IMR-90 (cell line): ENCODE measurements at regions not wholly inside any gene's neighbourhood (a gene's known extent, or its start where the extent isn't known, plus 50 kb on each side); places are given as distances from the start of the nearest gene placed in this dataset.

ENCODE experiments used
- ATAC-seq: fragments of 200-7000 bp; cut with Tn5 transposase; 2 replicates; pipeline ENCODE4 v1.9.1; 2020; ENCODE audit warnings: low read depth, mild to moderate bottlenecking, moderate library complexity
- BruUV-seq: library from RNA; stranded (reverse); fragments of 400-500 nt; replicated peaks from 2 replicates; lab custom pipeline; 2021; lab: Mats Ljungman, UMichigan
- CTCF ChIA-PET: fragments of 300-600 bp; formaldehyde crosslinking; extraction: SDS; loops from one replicate; lab custom pipeline; 2021; ENCODE audit warnings: antibody characterized with exemption; lab: Yijun Ruan, JAX
- POLR2A ChIA-PET: fragments of 300-600 bp; sonication (Branson Sonifier 250); formaldehyde crosslinking; loops from one replicate; lab custom pipeline; 2022; ENCODE audit warnings: antibody characterized with exemption; ENCODE audit not compliant: unreplicated experiment; lab: Charles Lee
- DNase-seq: peaks from one replicate; pipeline ENCODE4 v3.0.0; 2013
- H2AFZ ChIP-seq: replicated peaks from 2 replicates; pipeline ENCODE3; 2013; ENCODE audit warnings: low read length, mild to moderate bottlenecking; ENCODE audit not compliant: poor library complexity
- H2AK5ac ChIP-seq: 2 replicates; pipeline ENCODE4 v1.6.1; 2013; ENCODE audit warnings: low read depth, low read length, inconsistent platforms
- H2AK9ac ChIP-seq: replicated peaks from 2 replicates; pipeline ENCODE3; 2013; ENCODE audit warnings: mild to moderate bottlenecking, low read depth, low read length, moderate library complexity; ENCODE audit not compliant: poor library complexity
- H2BK120ac ChIP-seq: 2 replicates; pipeline ENCODE4 v1.6.1; 2013; ENCODE audit warnings: low read depth, low read length, inconsistent platforms
- H2BK15ac ChIP-seq: 3 replicates; pipeline ENCODE4 v1.6.1; 2013; ENCODE audit warnings: low read depth, low read length, inconsistent platforms
- H2BK20ac ChIP-seq: 2 replicates; pipeline ENCODE4 v1.6.1; 2013; ENCODE audit warnings: low read depth, mild to moderate bottlenecking, inconsistent platforms, low read length, moderate library complexity
- H2BK5ac ChIP-seq: 2 replicates; pipeline ENCODE4 v1.6.1; 2013; ENCODE audit warnings: mild to moderate bottlenecking, low read depth, low read length, inconsistent platforms; ENCODE audit not compliant: poor library complexity, severe bottlenecking
- H3K14ac ChIP-seq: replicated peaks from 2 replicates; pipeline ENCODE4 v1.6.1; 2013; ENCODE audit warnings: low read depth, low read length, inconsistent platforms
- H3K18ac ChIP-seq: 2 replicates; pipeline ENCODE4 v1.6.1; 2013; ENCODE audit warnings: low read depth, low read length, control low read depth
- H3K23ac ChIP-seq: 2 replicates; pipeline ENCODE4 v1.6.1; 2013; ENCODE audit warnings: low read depth, low read length, inconsistent platforms
- H3K27ac ChIP-seq: 2 replicates; pipeline ENCODE4 v1.5.1; 2013; ENCODE audit warnings: mild to moderate bottlenecking, control low read depth, low read length; ENCODE audit not compliant: insufficient read depth
- H3K27me3 ChIP-seq: 2 replicates; pipeline ENCODE4 v1.6.1; 2013; ENCODE audit warnings: low read length; ENCODE audit not compliant: control insufficient read depth, insufficient read depth
- H3K36me3 ChIP-seq: 2 replicates; pipeline ENCODE4 v1.6.1; 2013; ENCODE audit warnings: low read length, mixed read lengths; ENCODE audit not compliant: control insufficient read depth, insufficient read depth
- H3K4ac ChIP-seq: 2 replicates; pipeline ENCODE4 v1.6.1; 2013; ENCODE audit warnings: low read depth, low read length, inconsistent platforms
- H3K4me1 ChIP-seq: 2 replicates; pipeline ENCODE4 v1.6.1; 2013; ENCODE audit warnings: low read length, mixed read lengths; ENCODE audit not compliant: control insufficient read depth, insufficient read depth
- H3K4me2 ChIP-seq: 2 replicates; pipeline ENCODE4 v1.6.1; 2013; ENCODE audit warnings: low read depth, mild to moderate bottlenecking, control low read depth, low read length, moderate library complexity
- H3K4me3 ChIP-seq: 2 replicates; pipeline ENCODE4 v1.5.1; 2013; ENCODE audit warnings: low read depth, mild to moderate bottlenecking, control low read depth, low read length, moderate library complexity; ENCODE audit not compliant: insufficient read depth
- H3K56ac ChIP-seq: 2 replicates; pipeline ENCODE4 v1.6.1; 2013; ENCODE audit warnings: low read length, inconsistent platforms; ENCODE audit not compliant: insufficient read depth; ENCODE audit errors: extremely low read depth
- H3K79me1 ChIP-seq, 2 experiments: 2 replicates each; pipeline ENCODE4 v1.6.1; 2013; ENCODE audit warnings: low read length in 2 of 2, inconsistent platforms in 1 of 2, low read depth in 1 of 2
- H3K9ac ChIP-seq: 2 replicates; pipeline ENCODE4 v1.6.1; 2013; ENCODE audit warnings: low read depth, low read length, control low read depth
- H3K9me1 ChIP-seq: 2 replicates; pipeline ENCODE4 v1.6.1; 2013; ENCODE audit warnings: low read length, inconsistent platforms; ENCODE audit not compliant: insufficient read depth
- H3K9me3 ChIP-seq: 2 replicates; pipeline ENCODE4 v1.6.1; 2013; ENCODE audit warnings: low read length; ENCODE audit not compliant: control insufficient read depth, insufficient read depth
- H4K20me1 ChIP-seq: 2 replicates; pipeline ENCODE4 v1.6.1; 2013; ENCODE audit warnings: low read length, inconsistent platforms; ENCODE audit not compliant: insufficient read depth
- H4K5ac ChIP-seq: 2 replicates; pipeline ENCODE4 v1.6.1; 2013; ENCODE audit warnings: mild to moderate bottlenecking, low read depth, low read length, control low read depth
- H4K8ac ChIP-seq, 2 experiments: 2 replicates each; pipeline ENCODE4 v1.6.1; 2013; ENCODE audit warnings: low read depth in 2 of 2, low read length in 2 of 2, control low read depth in 1 of 2, inconsistent platforms in 1 of 2
- H4K91ac ChIP-seq: 2 replicates; pipeline ENCODE4 v1.6.1; 2013; ENCODE audit warnings: low read depth, low read length, inconsistent platforms; ENCODE audit not compliant: insufficient read depth
- BHLHE40 ChIP-seq: fragments of 150-350 bp; IDR thresholded peaks from 2 replicates; pipeline ENCODE4 v1.6.1; 2016; ENCODE audit warnings: mild to moderate bottlenecking, low read depth, low read length
- CHD1 ChIP-seq: IDR thresholded peaks from 2 replicates; pipeline ENCODE4 v1.6.1; 2012; ENCODE audit warnings: low read depth, low read length, improper control_type of control experiment
- ELK1 ChIP-seq: fragments of 150-350 bp; IDR thresholded peaks from 2 replicates; pipeline ENCODE4 v1.6.1; 2016; ENCODE audit warnings: low read depth, mild to moderate bottlenecking, low read length, moderate library complexity, borderline replicate concordance
- MAZ ChIP-seq: IDR thresholded peaks from 2 replicates; pipeline ENCODE4 v1.6.1; 2012; ENCODE audit warnings: low read depth, mild to moderate bottlenecking, low read length, improper control_type of control experiment, moderate library complexity, borderline replicate concordance
- NFE2L2 ChIP-seq: fragments of 150-350 bp; IDR thresholded peaks from 2 replicates; pipeline ENCODE4 v1.6.1; 2016; ENCODE audit warnings: low read depth, mild to moderate bottlenecking, low read length
- POLR2A ChIP-seq: IDR thresholded peaks from 2 replicates; pipeline ENCODE4 v1.6.1; 2012; ENCODE audit warnings: mild to moderate bottlenecking, low read depth, low read length
- RAD21 ChIP-seq: IDR thresholded peaks from 2 replicates; pipeline ENCODE4 v1.6.1; 2012; ENCODE audit warnings: low read length, improper control_type of control experiment
- SMC3 ChIP-seq: fragments of 150-350 bp; IDR thresholded peaks from 2 replicates; pipeline ENCODE4 v1.6.1; 2016; ENCODE audit warnings: low read depth, mild to moderate bottlenecking, antibody characterized with exemption, low read length, moderate library complexity
- WGBS, 2 experiments: methylation state at CpG; one replicate each; pipeline versions ENCODE4 v1.1.5 to v1.1.7; 2013; ENCODE audit warnings: missing lambda C conversion rate in 2 of 2; ENCODE audit not compliant: insufficient read length in 1 of 2; ENCODE audit errors: extremely low coverage in 2 of 2; 5-methylcytosine and 5-hydroxymethylcytosine counted together
- dilution Hi-C: fragments of 300-500 bp; cut with HindIII; formaldehyde crosslinking; loops from one replicate; pipeline ENCODE4 v1.14.3; 2018; ENCODE audit warnings: low sequenced_read_pairs; ENCODE audit not compliant: unreplicated experiment
- in situ Hi-C: fragments of 300-500 bp; cut with MboI; formaldehyde crosslinking; loops from 3 replicates; pipeline ENCODE4 v1.14.3; 2019; ENCODE audit warnings: low sequenced_read_pairs, inconsistent platforms, mixed read lengths
- intact Hi-C: fragments of 100-400 bp; cut with micrococcal nuclease; formaldehyde crosslinking; loops from 2 replicates; pipeline ENCODE4 v1.10.0; 2022
- TF ChIP-seq, protein P1 (sequence below): conservative IDR thresholded peaks from 2 replicates; pipeline ENCODE4 v1.5.1; 2012; ENCODE audit warnings: mild to moderate bottlenecking, low read depth, low read length, improper control_type of control experiment

GRCh38 chr3:23655749-23656148 lies 150.0 kb upstream of the UBE2E1 start:
- Histone ChIP-seq H3K79me1 (no peaks in the 10 kb centered on the region), H2BK20ac (no peak overlapping the region), H2AK9ac (no peak overlapping the region), H3K27me3 (peaks cover 1% of the 10 kb centered on the region; the same call in 1 of the 2 replicates), H2BK5ac (no peak overlapping the region), H3K4me2 (no peak overlapping the region), H3K9me3 (peaks cover 4% of the 10 kb centered on the region; the same call in 1 of the 2 replicates), H4K5ac (no peak overlapping the region), H4K91ac (no peak overlapping the region), H2AFZ (no peak overlapping the region), H3K9me1 (no peaks in the 10 kb centered on the region), H3K4ac (no peak overlapping the region), H4K8ac (no peak overlapping the region), H3K14ac (no peak overlapping the region), H3K27ac (no peak overlapping the region), H2BK15ac (no peak overlapping the region), H3K9ac (no peak overlapping the region), H3K4me1 (peaks cover 3% of the 10 kb centered on the region), H2BK120ac (no peak overlapping the region), H3K18ac (no peak overlapping the region), H3K56ac (no peak overlapping the region), H3K23ac (no peak overlapping the region), H3K36me3 (no peaks in the 10 kb centered on the region), H2AK5ac (no peak overlapping the region), H3K4me3 (no peak overlapping the region), H4K20me1 (no peaks in the 10 kb centered on the region)
- no peak for DNase-seq
- BruUV-seq, result no TSS peak
- ChIA-PET CTCF (interaction anchor here (0.5 kb wide), 1 partner anchor 10 kb away, joined by 3 read pairs; no protein-coding TSS in a partner anchor), POLR2A (no interaction called here)
- no CpG with 5 or more reads among the region's 3 CpGs for WGBS, 2 experiments
- ATAC-seq, result no peak
- TF ChIP-seq POLR2A (no peak), CHD1 (no peak), ELK1 (no peak), MAZ (no peak), BHLHE40 (no peak), RAD21 (no peak), SMC3 (no peak), NFE2L2 (no peak)
- TF ChIP-seq, protein P1, sequence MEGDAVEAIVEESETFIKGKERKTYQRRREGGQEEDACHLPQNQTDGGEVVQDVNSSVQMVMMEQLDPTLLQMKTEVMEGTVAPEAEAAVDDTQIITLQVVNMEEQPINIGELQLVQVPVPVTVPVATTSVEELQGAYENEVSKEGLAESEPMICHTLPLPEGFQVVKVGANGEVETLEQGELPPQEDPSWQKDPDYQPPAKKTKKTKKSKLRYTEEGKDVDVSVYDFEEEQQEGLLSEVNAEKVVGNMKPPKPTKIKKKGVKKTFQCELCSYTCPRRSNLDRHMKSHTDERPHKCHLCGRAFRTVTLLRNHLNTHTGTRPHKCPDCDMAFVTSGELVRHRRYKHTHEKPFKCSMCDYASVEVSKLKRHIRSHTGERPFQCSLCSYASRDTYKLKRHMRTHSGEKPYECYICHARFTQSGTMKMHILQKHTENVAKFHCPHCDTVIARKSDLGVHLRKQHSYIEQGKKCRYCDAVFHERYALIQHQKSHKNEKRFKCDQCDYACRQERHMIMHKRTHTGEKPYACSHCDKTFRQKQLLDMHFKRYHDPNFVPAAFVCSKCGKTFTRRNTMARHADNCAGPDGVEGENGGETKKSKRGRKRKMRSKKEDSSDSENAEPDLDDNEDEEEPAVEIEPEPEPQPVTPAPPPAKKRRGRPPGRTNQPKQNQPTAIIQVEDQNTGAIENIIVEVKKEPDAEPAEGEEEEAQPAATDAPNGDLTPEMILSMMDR, result no peak
- dilution Hi-C loops, result no loop called here
- intact Hi-C loops, result no loop called here
- in situ Hi-C loops, result no loop called here
